ENCODE measurements at regions not wholly inside any gene's neighbourhood (a gene's known extent, or its start where the extent isn't known, plus 50 kb on each side); places are given as distances from the start of the nearest gene placed in this dataset.
"Not testable (repeated sequence)": the region's sequence is repeated elsewhere in the genome, so short reads cannot be mapped to it uniquely, and the experiment has no call there.

- Histone ChIP-seq H3K36me3 (ENCODE audit: control insufficient read depth in 1 of 2, insufficient read depth in 2 of 2, low read length in 2 of 2) (no peaks in the 10 kb centered on the region), H3K9me3 (ENCODE audit: control insufficient read depth in 1 of 2, low read length in 2 of 2) (no peaks in the 10 kb centered on the region), H3K27ac (ENCODE audit: low read depth, low read length) (no peak overlapping the region), H3K9ac (ENCODE audit: low read depth in 1 of 2, low read length in 2 of 2) (no peak overlapping the region), H3K27me3 (ENCODE audit: control insufficient read depth in 1 of 2, insufficient read depth in 2 of 2, low read length in 2 of 2) (no peaks in the 10 kb centered on the region), H3K4me3 (ENCODE audit: low read depth in 1 of 2, low read length in 2 of 2) (no peak overlapping the region), H3K4me1 (ENCODE audit: control insufficient read depth in 1 of 2, insufficient read depth in 2 of 2, low read length in 2 of 2) (no peaks in the 10 kb centered on the region)
Observed at GRCh38 chr12:58009405-58010195, 68.2 kb downstream of the ATP23 start.

GRCh38 chr12:58011676-58012075 is 70.3 kb downstream of the ATP23 start:
- Histone ChIP-seq H3K27ac (ENCODE audit: low read depth, low read length) (no peak overlapping the region), H3K27me3 (ENCODE audit: control insufficient read depth in 1 of 2, insufficient read depth in 2 of 2, low read length in 2 of 2) (no peaks in the 10 kb centered on the region), H3K9ac (ENCODE audit: low read depth in 1 of 2, low read length in 2 of 2) (no peak overlapping the region), H3K36me3 (ENCODE audit: control insufficient read depth in 1 of 2, insufficient read depth in 2 of 2, low read length in 2 of 2) (no peaks in the 10 kb centered on the region), H3K4me3 (ENCODE audit: low read depth in 1 of 2, low read length in 2 of 2) (no peak overlapping the region), H3K4me1 (ENCODE audit: control insufficient read depth in 1 of 2, insufficient read depth in 2 of 2, low read length in 2 of 2) (no peaks in the 10 kb centered on the region), H3K9me3 (ENCODE audit: control insufficient read depth in 1 of 2, low read length in 2 of 2) (no peaks in the 10 kb centered on the region)

GRCh38 chr12:58022379-58023020 is 81.1 kb downstream of the ATP23 start:
- not testable (repeated sequence) for H3K36me3 ChIP-seq (ENCODE audit: control insufficient read depth in 1 of 2, insufficient read depth in 2 of 2, low read length in 2 of 2); H3K4me1 ChIP-seq (ENCODE audit: control insufficient read depth in 1 of 2, insufficient read depth in 2 of 2, low read length in 2 of 2); H3K27me3 ChIP-seq (ENCODE audit: control insufficient read depth in 1 of 2, insufficient read depth in 2 of 2, low read length in 2 of 2); H3K4me3 ChIP-seq (ENCODE audit: low read depth in 1 of 2, low read length in 2 of 2); H3K27ac ChIP-seq (ENCODE audit: low read depth, low read length); H3K9me3 ChIP-seq (ENCODE audit: control insufficient read depth in 1 of 2, low read length in 2 of 2); H3K9ac ChIP-seq (ENCODE audit: low read depth in 1 of 2, low read length in 2 of 2)

GRCh38 chr12:58025431-58025830 is 84.1 kb downstream of the ATP23 start:
- Histone ChIP-seq H3K27ac (ENCODE audit: low read depth, low read length) (no peak overlapping the region), H3K9me3 (ENCODE audit: control insufficient read depth in 1 of 2, low read length in 2 of 2) (peaks cover 0 to 3% of the 10 kb centered on the region in 2 donors), H3K27me3 (ENCODE audit: control insufficient read depth in 1 of 2, insufficient read depth in 2 of 2, low read length in 2 of 2) (no peaks in the 10 kb centered on the region), H3K4me3 (ENCODE audit: low read depth in 1 of 2, low read length in 2 of 2) (no peak overlapping the region), H3K9ac (ENCODE audit: low read depth in 1 of 2, low read length in 2 of 2) (no peak overlapping the region), H3K36me3 (ENCODE audit: control insufficient read depth in 1 of 2, insufficient read depth in 2 of 2, low read length in 2 of 2) (no peaks in the 10 kb centered on the region), H3K4me1 (ENCODE audit: control insufficient read depth in 1 of 2, insufficient read depth in 2 of 2, low read length in 2 of 2) (no peaks in the 10 kb centered on the region)

- H3K4me1 ChIP-seq (ENCODE audit: control insufficient read depth in 1 of 2, insufficient read depth in 2 of 2, low read length in 2 of 2) = no peaks in the 10 kb centered on the region
- no peaks in the 10 kb centered on the region for H3K27me3 ChIP-seq (ENCODE audit: control insufficient read depth in 1 of 2, insufficient read depth in 2 of 2, low read length in 2 of 2)
- no peak overlapping the region for H3K27ac ChIP-seq (ENCODE audit: low read depth, low read length)
- H3K4me3 ChIP-seq (ENCODE audit: low read depth in 1 of 2, low read length in 2 of 2) = no peak overlapping the region
- no peaks in the 10 kb centered on the region for H3K36me3 ChIP-seq (ENCODE audit: control insufficient read depth in 1 of 2, insufficient read depth in 2 of 2, low read length in 2 of 2)
- H3K9ac ChIP-seq (ENCODE audit: low read depth in 1 of 2, low read length in 2 of 2) = no peak overlapping the region
- H3K9me3 ChIP-seq (ENCODE audit: control insufficient read depth in 1 of 2, low read length in 2 of 2) = peaks cover 0 to 3% of the 10 kb centered on the region in 2 donors
Observed at GRCh38 chr12:58026426-58026825, 85.1 kb downstream of the ATP23 start.

GRCh38 chr12:58026897-58027891 is 85.8 kb downstream of the ATP23 start:
- no peaks in the 10 kb centered on the region for H3K36me3 ChIP-seq (ENCODE audit: control insufficient read depth in 1 of 2, insufficient read depth in 2 of 2, low read length in 2 of 2)
- no peak overlapping the region for H3K27ac ChIP-seq (ENCODE audit: low read depth, low read length)
- H3K4me1 ChIP-seq (ENCODE audit: control insufficient read depth in 1 of 2, insufficient read depth in 2 of 2, low read length in 2 of 2) = no peaks in the 10 kb centered on the region
- no peak overlapping the region for H3K4me3 ChIP-seq (ENCODE audit: low read depth in 1 of 2, low read length in 2 of 2)
- no peaks in the 10 kb centered on the region for H3K27me3 ChIP-seq (ENCODE audit: control insufficient read depth in 1 of 2, insufficient read depth in 2 of 2, low read length in 2 of 2)
- peaks cover 0 to 3% of the 10 kb centered on the region in 2 donors for H3K9me3 ChIP-seq (ENCODE audit: control insufficient read depth in 1 of 2, low read length in 2 of 2)
- H3K9ac ChIP-seq (ENCODE audit: low read depth in 1 of 2, low read length in 2 of 2) = no peak overlapping the region

GRCh38 chr12:58028294-58028693 is 86.9 kb downstream of the ATP23 start:
- Histone ChIP-seq H3K27me3 (ENCODE audit: control insufficient read depth in 1 of 2, insufficient read depth in 2 of 2, low read length in 2 of 2) (no peaks in the 10 kb centered on the region), H3K4me3 (ENCODE audit: low read depth in 1 of 2, low read length in 2 of 2) (no peak overlapping the region), H3K4me1 (ENCODE audit: control insufficient read depth in 1 of 2, insufficient read depth in 2 of 2, low read length in 2 of 2) (no peaks in the 10 kb centered on the region), H3K27ac (ENCODE audit: low read depth, low read length) (no peak overlapping the region), H3K9ac (ENCODE audit: low read depth in 1 of 2, low read length in 2 of 2) (no peak overlapping the region), H3K9me3 (ENCODE audit: control insufficient read depth in 1 of 2, low read length in 2 of 2) (peaks cover 0 to 3% of the 10 kb centered on the region in 2 donors), H3K36me3 (ENCODE audit: control insufficient read depth in 1 of 2, insufficient read depth in 2 of 2, low read length in 2 of 2) (no peaks in the 10 kb centered on the region)

GRCh38 chr12:58029260-58029659 is 87.9 kb downstream of the ATP23 start:
- no peaks in the 10 kb centered on the region for H3K27me3 ChIP-seq (ENCODE audit: control insufficient read depth in 1 of 2, insufficient read depth in 2 of 2, low read length in 2 of 2)
- H3K27ac ChIP-seq (ENCODE audit: low read depth, low read length) = no peak overlapping the region
- H3K9me3 ChIP-seq (ENCODE audit: control insufficient read depth in 1 of 2, low read length in 2 of 2) = peaks cover 0 to 3% of the 10 kb centered on the region in 2 donors
- no peaks in the 10 kb centered on the region for H3K36me3 ChIP-seq (ENCODE audit: control insufficient read depth in 1 of 2, insufficient read depth in 2 of 2, low read length in 2 of 2)
- no peak overlapping the region for H3K4me3 ChIP-seq (ENCODE audit: low read depth in 1 of 2, low read length in 2 of 2)
- H3K9ac ChIP-seq (ENCODE audit: low read depth in 1 of 2, low read length in 2 of 2) = no peak overlapping the region
- no peaks in the 10 kb centered on the region for H3K4me1 ChIP-seq (ENCODE audit: control insufficient read depth in 1 of 2, insufficient read depth in 2 of 2, low read length in 2 of 2)

- H3K9ac ChIP-seq (ENCODE audit: low read depth in 1 of 2, low read length in 2 of 2) = no peak overlapping the region
- H3K27me3 ChIP-seq (ENCODE audit: control insufficient read depth in 1 of 2, insufficient read depth in 2 of 2, low read length in 2 of 2) = no peaks in the 10 kb centered on the region
- H3K4me1 ChIP-seq (ENCODE audit: control insufficient read depth in 1 of 2, insufficient read depth in 2 of 2, low read length in 2 of 2) = no peaks in the 10 kb centered on the region
- peaks cover 5 to 7% of the 10 kb centered on the region in 2 donors for H3K9me3 ChIP-seq (ENCODE audit: control insufficient read depth in 1 of 2, low read length in 2 of 2)
- H3K27ac ChIP-seq (ENCODE audit: low read depth, low read length) = no peak overlapping the region
- no peak overlapping the region for H3K4me3 ChIP-seq (ENCODE audit: low read depth in 1 of 2, low read length in 2 of 2)
- no peaks in the 10 kb centered on the region for H3K36me3 ChIP-seq (ENCODE audit: control insufficient read depth in 1 of 2, insufficient read depth in 2 of 2, low read length in 2 of 2)
Observed at GRCh38 chr12:58030566-58031279, 89.4 kb downstream of the ATP23 start.
